Occipital lobe (tissue), 1 donor: ENCODE measurements at regions not wholly inside any gene's neighbourhood (a gene's known extent, or its start where the extent isn't known, plus 50 kb on each side); places are given as distances from the start of the nearest gene placed in this dataset.
"Not testable (repeated sequence)": the region's sequence is repeated elsewhere in the genome, so short reads cannot be mapped to it uniquely, and the experiment has no call there.

Source experiments
- DNase-seq: peaks from one replicate; lab custom pipeline; 2025; lab: John Stamatoyannopoulos, UW

- DNase-seq = no peak
Observed at GRCh38 chr11:121904148-121904547, 211.9 kb downstream of the BLID start.

DNA sequence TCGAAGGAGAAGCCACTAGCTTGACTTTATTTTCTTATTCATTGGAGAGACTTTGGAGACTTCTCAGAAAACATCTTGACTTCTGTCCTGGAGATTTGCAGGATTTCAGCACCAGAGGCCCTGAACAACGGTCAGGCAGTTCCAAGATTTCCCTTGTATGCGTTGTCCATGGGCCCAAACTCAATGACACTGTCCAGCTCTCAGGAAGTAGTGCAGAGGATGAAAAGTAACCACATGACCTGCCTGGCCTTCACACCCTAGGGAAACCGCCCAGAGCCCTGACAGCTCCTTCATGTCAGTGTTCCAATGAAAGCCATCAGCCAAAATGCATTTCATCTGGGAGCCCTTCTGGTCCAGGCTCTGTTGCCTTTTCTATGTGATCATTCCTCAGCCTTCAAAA is 214.1 kb downstream of the BLID start:
- no peak for DNase-seq

DNA sequence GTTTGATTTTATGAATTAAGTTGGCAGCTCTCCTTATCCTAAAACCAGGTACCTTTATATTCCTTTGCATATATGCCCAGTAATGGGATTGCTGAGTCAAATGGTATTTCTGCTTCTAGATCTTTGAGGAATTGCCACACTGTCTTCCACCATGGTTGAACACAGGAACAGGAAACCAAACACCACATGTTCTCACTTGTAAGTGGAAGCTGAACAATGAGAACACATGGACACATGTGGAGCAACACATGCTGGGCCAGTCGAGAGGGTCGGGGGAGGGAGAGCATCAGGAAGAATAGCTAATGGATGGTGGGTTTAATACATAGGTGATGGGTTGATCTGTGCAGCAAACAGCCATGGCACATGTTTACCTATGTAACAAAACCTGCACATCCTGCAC is 214.6 kb downstream of the BLID start:
- DNase-seq = not testable (repeated sequence)

DNA sequence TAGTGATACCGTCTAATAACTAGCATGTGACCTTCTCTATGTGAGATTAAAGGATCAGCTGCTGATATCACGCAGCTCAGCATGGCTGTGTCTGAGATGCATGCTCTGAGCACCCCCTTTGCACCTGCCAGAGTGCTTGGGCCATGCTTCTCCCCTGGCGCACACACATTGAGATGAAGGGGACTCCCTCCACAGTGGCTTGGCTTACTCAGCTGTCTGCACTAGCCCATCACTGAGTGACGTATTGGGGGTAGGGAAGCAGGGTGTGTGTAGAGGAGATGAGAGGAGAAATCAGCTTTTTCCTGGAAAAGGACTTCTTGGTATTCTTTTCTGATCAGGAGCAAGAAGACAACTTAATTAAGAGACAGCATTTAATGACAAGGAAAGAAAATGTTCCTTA is 216.5 kb downstream of the BLID start:
- DNase-seq = no peak

- no peak for DNase-seq
Observed at GRCh38 chr11:121898903-121899302, 217.1 kb downstream of the BLID start.

GRCh38 chr11:121895919-121896318 is 220.1 kb downstream of the BLID start:
- DNase-seq = no peak

DNA sequence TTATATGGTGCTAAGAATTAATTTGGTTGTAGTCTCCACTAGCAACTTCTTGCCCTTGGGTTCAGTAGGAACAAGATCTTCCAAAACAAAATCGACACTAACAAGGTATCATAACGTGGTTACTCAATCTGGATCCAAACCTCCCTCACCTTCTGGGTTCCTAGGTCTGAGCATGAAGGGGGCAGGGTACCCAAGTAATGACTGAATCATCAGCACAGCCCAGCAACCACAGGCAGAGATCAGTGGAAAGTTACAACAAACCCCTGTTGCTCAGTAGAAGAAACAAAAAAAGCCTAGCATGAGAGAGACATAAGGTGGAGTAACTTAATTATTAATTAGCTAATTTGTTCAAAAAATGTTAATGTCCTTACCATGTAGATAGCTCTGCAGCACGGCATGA is 221.4 kb downstream of the BLID start:
- no peak for DNase-seq

GRCh38 chr11:121892863-121893262 is 223.2 kb downstream of the BLID start:
- DNase-seq = no peak

DNA sequence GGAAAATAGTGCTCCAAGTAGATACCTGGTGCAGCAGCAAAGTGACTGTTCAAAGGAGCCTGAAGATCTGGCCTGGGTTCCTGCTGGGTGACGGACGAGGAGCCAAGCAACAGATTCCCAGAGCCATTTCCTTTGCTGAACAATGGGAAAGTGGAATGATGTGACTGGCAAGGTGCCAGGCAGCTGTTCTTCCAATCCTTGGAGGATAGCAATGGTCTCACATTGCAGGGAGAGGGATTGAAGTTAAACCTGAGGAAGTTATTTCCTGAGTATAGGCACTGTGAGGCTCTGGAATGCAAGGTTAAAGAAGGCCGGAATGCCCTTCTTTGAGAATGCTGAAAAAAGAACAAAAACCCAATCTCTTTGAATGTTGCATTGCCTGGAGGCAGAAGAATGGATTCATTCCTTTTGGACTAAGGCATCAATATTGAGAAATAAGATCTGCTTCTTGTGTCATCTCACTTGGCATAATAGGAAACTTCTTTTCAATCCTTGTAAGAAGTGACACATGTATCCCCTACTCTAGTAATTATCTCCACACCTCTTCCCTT is 223.8 kb downstream of the BLID start:
- no peak for DNase-seq

GRCh38 chr11:121890946-121891515 is 225.0 kb downstream of the BLID start:
- no peak for DNase-seq

DNA sequence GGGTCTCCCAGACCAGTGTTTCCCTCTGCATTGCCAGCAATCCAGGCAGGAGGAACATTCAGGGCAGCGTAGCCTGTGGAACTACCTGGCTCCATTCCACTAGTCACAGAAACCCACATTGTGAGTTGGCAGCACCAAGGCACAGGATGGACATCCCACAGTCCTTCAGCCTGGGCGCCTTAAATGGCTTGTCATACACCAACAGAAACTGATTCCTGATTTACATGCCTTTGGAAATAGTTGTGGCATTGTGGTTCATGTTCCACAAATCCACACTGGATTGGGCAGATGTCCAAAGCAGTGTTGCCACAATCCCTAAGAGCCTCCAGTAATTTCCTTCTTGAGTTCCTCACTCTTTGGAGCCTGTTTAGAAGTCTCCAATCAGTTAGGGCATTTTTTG is 225.6 kb downstream of the BLID start:
- DNase-seq = no peak

DNA sequence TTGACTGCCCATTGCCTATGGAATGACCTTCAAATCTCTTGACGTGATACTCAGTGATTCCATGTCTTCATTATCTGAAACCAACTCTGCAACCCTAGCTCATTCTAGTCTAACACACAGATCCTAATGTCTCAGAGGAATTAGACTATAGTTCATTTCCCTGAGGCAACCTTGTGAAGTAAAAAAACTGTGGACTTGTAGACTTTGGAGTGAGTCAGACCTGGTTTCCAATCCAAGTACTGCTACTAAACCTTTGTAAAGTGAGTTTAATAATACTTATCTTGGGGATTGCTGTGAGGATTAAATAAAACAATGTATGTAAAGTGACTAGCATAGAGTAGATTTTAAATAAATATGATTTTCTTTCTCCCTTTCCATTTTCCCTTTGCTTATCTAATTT is 226.1 kb downstream of the BLID start:
- DNase-seq = no peak

GRCh38 chr11:121889186-121889585 is 226.8 kb downstream of the BLID start:
- DNase-seq = no peak

GRCh38 chr11:121887976-121888557 is 227.9 kb downstream of the BLID start:
- no peak for DNase-seq

DNA sequence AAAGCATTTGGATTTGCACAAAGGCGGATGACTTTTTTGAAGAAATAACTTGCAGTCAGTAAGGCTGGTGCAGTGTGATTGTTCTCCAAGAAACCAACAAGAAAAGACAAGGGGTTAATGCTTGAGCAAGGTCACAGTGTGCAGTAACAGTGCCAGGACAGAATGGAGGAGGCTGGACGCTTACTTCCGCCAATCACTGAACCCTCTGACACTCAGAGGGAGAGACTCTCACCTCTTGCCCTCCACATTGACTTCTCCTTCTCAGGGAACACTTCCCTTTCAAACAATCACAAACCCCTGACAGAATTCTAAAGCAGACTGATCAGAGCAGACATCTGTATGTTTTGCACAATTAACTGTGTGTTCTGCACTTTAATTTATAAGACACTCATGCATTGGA is 228.4 kb downstream of the BLID start:
- no peak for DNase-seq

DNA sequence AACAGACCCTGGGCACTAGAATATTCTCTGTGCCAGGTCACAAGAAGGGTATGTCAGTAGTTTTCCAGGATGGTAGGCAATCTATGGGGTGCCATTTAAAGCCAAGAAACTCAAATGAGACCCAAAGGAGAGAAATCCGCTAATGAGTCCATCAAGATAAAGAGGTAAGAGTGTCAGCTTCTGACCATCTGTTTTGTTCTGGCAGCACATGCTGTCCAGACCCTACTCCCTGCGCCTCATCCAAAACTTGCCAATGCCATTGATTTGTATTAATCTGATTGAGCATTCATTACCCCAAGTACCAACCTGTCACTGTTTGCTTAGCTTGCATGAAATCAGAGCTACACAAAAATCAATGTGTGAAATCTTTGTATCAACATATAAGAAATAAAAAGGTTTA is 229.0 kb downstream of the BLID start:
- DNase-seq = no peak

DNA sequence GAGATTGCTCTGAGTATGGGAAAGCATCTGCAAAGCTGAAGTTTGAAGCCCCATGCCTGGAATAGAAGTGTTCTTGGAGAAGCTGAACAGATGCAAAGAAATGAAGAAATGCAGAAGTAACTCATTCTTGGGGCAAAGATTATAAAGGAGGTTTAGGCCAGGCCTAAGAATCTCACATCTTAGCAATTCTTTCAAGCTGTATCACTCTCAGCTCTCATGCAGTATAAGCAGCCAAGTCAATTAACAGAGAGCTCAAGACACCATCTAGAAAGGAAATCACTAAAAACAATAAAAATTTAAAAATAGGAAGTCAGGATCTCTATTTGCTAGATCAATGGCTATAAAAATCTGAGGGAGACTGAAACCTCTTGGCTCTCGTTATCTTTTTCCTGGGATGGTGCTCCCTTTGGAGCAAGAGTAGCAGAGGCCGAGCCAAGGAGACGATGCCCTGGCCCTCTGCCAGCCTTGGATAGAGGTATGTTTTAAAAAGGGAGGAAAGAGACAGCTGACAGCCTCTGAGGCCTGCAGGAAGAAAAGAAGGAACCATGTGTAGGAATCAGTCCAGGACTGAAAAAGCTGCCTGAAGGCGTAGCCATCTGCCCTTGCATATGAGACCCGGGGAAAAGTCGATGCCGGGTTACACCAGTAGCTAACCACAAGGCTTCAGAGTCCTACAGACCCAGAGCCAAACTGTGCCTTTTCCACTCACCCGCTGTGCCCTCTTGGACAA is 229.8 kb downstream of the BLID start:
- DNase-seq = no peak

- no peak for DNase-seq
Observed at GRCh38 chr11:121884626-121885025, 231.4 kb downstream of the BLID start.

- DNase-seq = no peak
Observed at GRCh38 chr11:121881806-121882205, 234.2 kb downstream of the BLID start.

- DNase-seq = no peak
Observed at GRCh38 chr11:121877152-121877551, 238.9 kb downstream of the BLID start.

GRCh38 chr11:121873766-121874165 is 242.2 kb downstream of the BLID start:
- no peak for DNase-seq

- DNase-seq = no peak
Observed at GRCh38 chr11:121872356-121872755, 243.7 kb downstream of the BLID start.
